ENCODE measurements at regions not wholly inside any gene's neighbourhood (a gene's known extent, or its start where the extent isn't known, plus 50 kb on each side); places are given as distances from the start of the nearest gene placed in this dataset.

DNA sequence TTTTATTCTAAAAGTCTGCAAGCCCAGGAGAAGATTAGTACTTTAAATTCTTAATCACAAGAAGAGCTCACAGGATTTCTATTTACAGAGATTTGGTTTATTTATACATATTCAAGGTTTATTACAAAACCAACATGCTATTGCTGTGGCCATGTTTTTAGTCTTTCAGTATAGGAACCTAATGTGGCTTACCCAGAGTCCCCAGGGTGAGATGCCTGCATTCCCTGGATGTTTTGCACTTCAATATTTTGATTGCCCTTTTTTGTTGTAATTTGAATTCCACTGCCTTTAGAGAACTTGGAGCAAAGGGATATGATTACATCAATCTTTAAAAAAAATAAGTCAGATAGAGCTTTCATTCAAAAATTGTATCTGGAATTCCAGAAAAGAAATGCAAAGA lies 146.0 kb upstream of the FRMPD4 start:
- no peak overlapping the region for H3K9ac ChIP-seq
- H3K9me3 ChIP-seq: no peaks in the 10 kb centered on the region
- ChIA-PET POLR2A (no interaction called here), CTCF (no interaction called here)
- no peak overlapping the region for H2AFZ ChIP-seq (ENCODE audit: low read depth)
- no peaks in the 10 kb centered on the region for H3K36me3 ChIP-seq (replicated peaks in 1 of 2; ENCODE audit: control insufficient read depth in 1 of 2, insufficient read depth in 2 of 2, low read length in 1 of 2)
- H3K79me2 ChIP-seq (ENCODE audit: insufficient read depth): no peaks in the 10 kb centered on the region
- no peak overlapping the region for H3K4me2 ChIP-seq
- H4K20me1 ChIP-seq (ENCODE audit: insufficient read depth): no peaks in the 10 kb centered on the region
- H3K9me2 ChIP-seq: no peaks in the 10 kb centered on the region
- DNase-seq: no peak
- H3K27ac ChIP-seq (ENCODE audit: low read depth in 2 of 2, low read length in 1 of 2): no peak overlapping the region
- no peak for TF ChIP-seq EZH2phosphoT487 (IDR thresholded peaks at IDR 0.05; ENCODE audit: borderline replicate concordance, low read depth)
- no peak for TF ChIP-seq TAF1 (IDR thresholded peaks at IDR 0.05; ENCODE audit: borderline replicate concordance, low read depth, low read length)
- TF ChIP-seq SIN3A (IDR thresholded peaks at IDR 0.05; ENCODE audit: borderline replicate concordance, low read depth, low read length): no peak
- TF ChIP-seq GABPA (IDR thresholded peaks at IDR 0.05; ENCODE audit: low read depth): no peak
- TF ChIP-seq RFX5 (IDR thresholded peaks at IDR 0.05; ENCODE audit: low read length): no peak
- TF ChIP-seq, protein P1, sequence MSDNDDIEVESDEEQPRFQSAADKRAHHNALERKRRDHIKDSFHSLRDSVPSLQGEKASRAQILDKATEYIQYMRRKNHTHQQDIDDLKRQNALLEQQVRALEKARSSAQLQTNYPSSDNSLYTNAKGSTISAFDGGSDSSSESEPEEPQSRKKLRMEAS (IDR thresholded peaks at IDR 0.05; ENCODE audit: low read depth): no peak
- TF ChIP-seq GATA2 (CRISPR knock-in tag; IDR thresholded peaks at IDR 0.05): no peak
- TF ChIP-seq FOSL2 (IDR thresholded peaks at IDR 0.05; ENCODE audit: borderline replicate concordance, low read depth): no peak
- TF ChIP-seq, protein P2, sequence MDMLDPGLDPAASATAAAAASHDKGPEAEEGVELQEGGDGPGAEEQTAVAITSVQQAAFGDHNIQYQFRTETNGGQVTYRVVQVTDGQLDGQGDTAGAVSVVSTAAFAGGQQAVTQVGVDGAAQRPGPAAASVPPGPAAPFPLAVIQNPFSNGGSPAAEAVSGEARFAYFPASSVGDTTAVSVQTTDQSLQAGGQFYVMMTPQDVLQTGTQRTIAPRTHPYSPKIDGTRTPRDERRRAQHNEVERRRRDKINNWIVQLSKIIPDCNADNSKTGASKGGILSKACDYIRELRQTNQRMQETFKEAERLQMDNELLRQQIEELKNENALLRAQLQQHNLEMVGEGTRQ (IDR thresholded peaks at IDR 0.05; ENCODE audit: borderline replicate concordance, low read depth, low read length): no peak
- no peak for TF ChIP-seq POLR2AphosphoS5 (IDR thresholded peaks at IDR 0.05; ENCODE audit: low read depth, low read length)
- no peak for TF ChIP-seq RXRA (IDR thresholded peaks at IDR 0.05; ENCODE audit: borderline replicate concordance, low read depth)
- TF ChIP-seq NFIC (IDR thresholded peaks at IDR 0.05; ENCODE audit: borderline replicate concordance): no peak
- H3K27me3 ChIP-seq (ENCODE audit: insufficient read depth): no peaks in the 10 kb centered on the region
- no peaks in the 10 kb centered on the region for H3K4me1 ChIP-seq (ENCODE audit: control insufficient read depth in 1 of 2, insufficient read depth in 2 of 2, low read depth in 1 of 2, low read length in 1 of 2)
- H3F3A ChIP-seq (replicated peaks; ENCODE audit: insufficient read depth): no peaks in the 10 kb centered on the region
- H3K4me3 ChIP-seq (ENCODE audit: low read depth in 2 of 2, low read length in 1 of 2): no peak overlapping the region

DNA sequence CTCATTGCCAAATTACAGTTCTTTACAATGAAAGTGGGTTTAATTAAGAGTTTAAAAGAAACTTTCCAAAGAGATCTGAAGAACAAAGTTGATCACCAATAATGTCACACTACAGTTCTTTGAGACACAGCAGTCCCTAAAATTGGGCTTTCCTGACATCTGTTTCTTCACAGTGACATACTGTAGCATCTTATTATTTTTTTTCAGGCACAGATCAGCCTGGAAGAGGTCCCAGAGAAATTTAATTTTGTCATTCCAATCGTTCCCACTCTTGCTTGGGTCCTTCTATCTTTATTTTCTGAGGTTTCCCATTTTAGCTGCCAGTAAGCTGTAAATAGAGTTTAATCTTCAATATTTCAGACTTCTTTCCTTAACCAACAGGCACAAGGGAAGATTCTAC lies 143.1 kb upstream of the FRMPD4 start:
- no peaks in the 10 kb centered on the region for H3K9me2 ChIP-seq
- TF ChIP-seq, protein P3, sequence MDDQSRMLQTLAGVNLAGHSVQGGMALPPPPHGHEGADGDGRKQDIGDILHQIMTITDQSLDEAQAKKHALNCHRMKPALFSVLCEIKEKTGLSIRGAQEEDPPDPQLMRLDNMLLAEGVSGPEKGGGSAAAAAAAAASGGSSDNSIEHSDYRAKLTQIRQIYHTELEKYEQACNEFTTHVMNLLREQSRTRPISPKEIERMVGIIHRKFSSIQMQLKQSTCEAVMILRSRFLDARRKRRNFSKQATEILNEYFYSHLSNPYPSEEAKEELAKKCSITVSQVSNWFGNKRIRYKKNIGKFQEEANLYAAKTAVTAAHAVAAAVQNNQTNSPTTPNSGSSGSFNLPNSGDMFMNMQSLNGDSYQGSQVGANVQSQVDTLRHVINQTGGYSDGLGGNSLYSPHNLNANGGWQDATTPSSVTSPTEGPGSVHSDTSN (IDR thresholded peaks at IDR 0.05): no peak
- TF ChIP-seq CHD2 (IDR thresholded peaks at IDR 0.05; ENCODE audit: low read length, partially characterized antibody) (no peak), MEF2A (IDR thresholded peaks at IDR 0.05; ENCODE audit: borderline replicate concordance, low read depth) (no peak), GATA2 (CRISPR knock-in tag; IDR thresholded peaks at IDR 0.05) (no peak)

More for the DNA sequence above, 143.1 kb upstream of the FRMPD4 start:
- H3K4me1 ChIP-seq (ENCODE audit: control insufficient read depth in 1 of 2, insufficient read depth in 2 of 2, low read depth in 1 of 2, low read length in 1 of 2): no peaks in the 10 kb centered on the region
- H3K4me2 ChIP-seq: no peak overlapping the region
- H3K27ac ChIP-seq (ENCODE audit: low read depth in 2 of 2, low read length in 1 of 2): no peak overlapping the region
- no peaks in the 10 kb centered on the region for H3F3A ChIP-seq (replicated peaks; ENCODE audit: insufficient read depth)
- ChIA-PET POLR2A (no interaction called here), CTCF (no interaction called here)
- no peak overlapping the region for H3K4me3 ChIP-seq (ENCODE audit: low read depth in 2 of 2, low read length in 1 of 2)
- H3K79me2 ChIP-seq (ENCODE audit: insufficient read depth): no peaks in the 10 kb centered on the region
- H2AFZ ChIP-seq (ENCODE audit: low read depth): no peak overlapping the region
- H4K20me1 ChIP-seq (ENCODE audit: insufficient read depth): no peaks in the 10 kb centered on the region
- no peaks in the 10 kb centered on the region for H3K36me3 ChIP-seq (replicated peaks in 1 of 2; ENCODE audit: control insufficient read depth in 1 of 2, insufficient read depth in 2 of 2, low read length in 1 of 2)
- no peak for DNase-seq
- H3K27me3 ChIP-seq (ENCODE audit: insufficient read depth): 0 out of 2 replicates have a peak, but pooled peaks cover 3% of the 10 kb centered on the region
- no peaks in the 10 kb centered on the region for H3K9me3 ChIP-seq
- H3K9ac ChIP-seq: no peak overlapping the region
- WGBS (ENCODE audit: low lambda C conversion rate): 5% methylated on average over 1 of the region's 1 CpG
